GM10248 (cell line): ENCODE measurements at regions not wholly inside any gene's neighbourhood (a gene's known extent, or its start where the extent isn't known, plus 50 kb on each side); places are given as distances from the start of the nearest gene placed in this dataset.

Source experiments
- CTCF ChIA-PET: fragments of 300-600 bp; sonication (Branson Sonifier 250); formaldehyde crosslinking; extraction: SDS; loops from one replicate; lab custom pipeline; 2021; ENCODE audit warnings: antibody characterized with exemption; lab: Yijun Ruan, JAX
- POLR2A ChIA-PET: fragments of 350-650 bp; sonication (Branson Sonifier 250); formaldehyde crosslinking; extraction: SDS; loops from one replicate; lab custom pipeline; 2020; ENCODE audit warnings: antibody characterized with exemption; lab: Yijun Ruan, JAX
- DNase-seq: peaks from one replicate; pipeline ENCODE4 v3.0.0; 2012; ENCODE audit errors: extremely low spot score
- CTCF ChIP-seq: IDR thresholded peaks from 2 replicates; pipeline ENCODE4 v1.5.1; 2012; ENCODE audit warnings: mild to moderate bottlenecking, low read depth; ENCODE audit errors: extremely low read depth, missing control alignments, control extremely low read depth

GRCh38 chr9:2991292-2991691, 147.4 kb upstream of the PUM3 start:
- POLR2A ChIA-PET = no interaction called here
- TF ChIP-seq CTCF = no peak
- no peak for DNase-seq
- CTCF ChIA-PET = no interaction called here

- no peak for TF ChIP-seq CTCF
- POLR2A ChIA-PET = no interaction called here
- DNase-seq = no peak
- CTCF ChIA-PET = no interaction called here
These were observed 143.8 kb upstream of the PUM3 start for GRCh38 chr9:2987679-2988078.

DNA sequence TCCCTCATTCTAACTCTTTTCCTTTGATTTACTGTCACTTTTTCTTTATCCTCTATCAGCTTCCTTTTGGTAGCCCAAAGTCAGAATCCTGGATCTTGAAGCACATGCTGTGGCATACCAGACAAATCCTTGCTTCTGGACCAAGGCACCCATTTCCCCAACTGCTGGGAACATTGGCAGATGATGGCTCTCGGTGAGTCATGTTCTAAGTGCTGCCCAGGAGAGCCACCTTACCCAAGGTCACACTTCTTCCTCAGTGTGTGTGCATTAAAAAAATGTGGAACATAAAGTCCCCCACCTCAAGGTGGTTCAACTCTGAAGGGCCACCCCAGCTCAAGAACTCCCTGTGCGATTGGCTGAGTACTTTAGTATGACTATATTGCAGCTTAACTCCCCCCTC, 141.4 kb upstream of the PUM3 start:
- no peak for TF ChIP-seq CTCF
- ChIA-PET POLR2A (no interaction called here), CTCF (interaction anchor here (1.0 to 3.4 kb wide), 4 partner anchors 11 to 1132 kb away, joined by 3 to 10 read pairs (median 4); no protein-coding TSS in a partner anchor)
- DNase-seq = no peak

DNA sequence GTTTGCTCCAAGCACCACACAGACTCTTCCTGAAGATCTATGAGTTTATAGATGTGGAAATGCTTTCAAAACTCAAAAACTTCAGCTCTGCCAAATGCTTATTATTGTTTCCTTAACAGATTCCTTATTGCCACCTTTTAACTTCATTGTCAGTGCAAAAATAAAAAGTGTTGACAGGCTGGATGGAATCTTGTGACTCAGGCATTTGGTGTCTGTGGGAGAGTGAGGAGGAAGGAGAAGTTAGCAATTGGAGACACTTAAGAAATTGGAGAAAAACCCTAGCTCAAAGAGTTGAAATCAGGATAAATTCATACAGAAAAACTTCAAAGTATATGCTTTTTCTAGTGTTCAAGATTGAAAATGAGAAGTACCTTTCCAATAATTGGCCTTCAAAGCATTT, 140.6 kb upstream of the PUM3 start:
- DNase-seq = no peak
- POLR2A ChIA-PET = no interaction called here

DNA sequence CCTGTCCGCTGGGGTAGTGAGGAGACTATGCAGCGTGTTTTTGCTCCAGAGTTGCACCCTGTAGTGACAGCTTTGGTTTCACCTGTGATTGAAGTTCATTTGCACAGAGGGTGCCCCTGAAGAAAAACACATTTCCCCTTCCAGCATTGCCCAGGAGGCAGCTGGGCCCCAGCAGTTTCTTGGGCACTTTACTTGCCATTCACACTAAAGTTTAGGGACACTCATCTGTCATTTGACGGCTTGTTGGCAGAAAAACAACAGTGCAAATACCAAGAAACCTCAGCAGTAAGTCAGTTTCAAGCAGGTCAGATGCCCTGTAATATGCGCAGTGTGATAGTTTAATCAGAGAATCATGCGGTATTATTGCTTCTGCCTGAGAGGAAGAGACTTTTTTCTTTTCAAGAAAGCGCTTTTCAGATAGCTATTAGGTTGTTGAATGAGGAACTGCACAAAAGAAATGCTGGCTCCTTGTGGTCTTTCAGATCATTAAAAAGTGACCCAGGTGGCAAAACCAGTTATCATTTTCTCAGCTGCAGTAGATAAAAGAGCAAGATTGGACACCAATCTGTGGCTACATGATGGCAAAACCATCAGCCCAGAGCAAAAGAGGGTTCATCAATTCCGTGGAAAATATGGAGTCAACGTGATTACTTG, 136.2 kb upstream of the PUM3 start:
- TF ChIP-seq CTCF = no peak
- ChIA-PET CTCF (no interaction called here), POLR2A (no interaction called here)
- no peak for DNase-seq

More for the DNA sequence above, 140.6 kb upstream of the PUM3 start:
- no peak for TF ChIP-seq CTCF
- CTCF ChIA-PET = interaction anchor here (0.9 to 3.4 kb wide), 4 partner anchors 10 to 1133 kb away, joined by 3 to 10 read pairs (median 4); no protein-coding TSS in a partner anchor

GRCh38 chr9:2972475-2972874, 128.6 kb upstream of the PUM3 start:
- no peak for DNase-seq
- no peak for TF ChIP-seq CTCF
- ChIA-PET CTCF (interaction anchor here (1.3 kb wide), 1 partner anchor 12 kb away, joined by 3 read pairs; no protein-coding TSS in a partner anchor), POLR2A (no interaction called here)
